ENCODE measurements at regions not wholly inside any gene's neighbourhood (a gene's known extent, or its start where the extent isn't known, plus 50 kb on each side); places are given as distances from the start of the nearest gene placed in this dataset.
"Not testable (repeated sequence)": the region's sequence is repeated elsewhere in the genome, so short reads cannot be mapped to it uniquely, and the experiment has no call there.

- DNase-seq (peak in 2 of 4 donors; percentile 17 to 28), ATAC-seq (no peak)
- Histone ChIP-seq H3K27ac (no peak overlapping the region), H3K4me3 (no peak overlapping the region), H3K9me3 (no peaks in the 10 kb centered on the region), H3K4me1 (no peaks in the 10 kb centered on the region), H3K27me3 (no peaks in the 10 kb centered on the region), H3K36me3 (no peaks in the 10 kb centered on the region)
- no peak for TF ChIP-seq CTCF (IDR thresholded peaks at IDR 0.05)
- intact Hi-C loops (cut with DNase I) = no loop called here
These were observed 1251.7 kb upstream of the RAG2 start for GRCh38 chr11:37849706-37850105.

- H3K9me3 ChIP-seq = no peaks in the 10 kb centered on the region
- ATAC-seq = no peak
- no peaks in the 10 kb centered on the region for H3K27me3 ChIP-seq
- no peak for DNase-seq
- intact Hi-C loops (cut with DNase I) = no loop called here
- no peaks in the 10 kb centered on the region for H3K4me1 ChIP-seq
- no peak for TF ChIP-seq CTCF (IDR thresholded peaks at IDR 0.05)
- H3K4me3 ChIP-seq = no peak overlapping the region
- no peak overlapping the region for H3K27ac ChIP-seq
- no peaks in the 10 kb centered on the region for H3K36me3 ChIP-seq
These were observed 1245.6 kb upstream of the RAG2 start for GRCh38 chr11:37843603-37844002.

GRCh38 chr11:37841016-37841415 is 1243.0 kb upstream of the RAG2 start:
- Histone ChIP-seq H3K9me3 (no peaks in the 10 kb centered on the region), H3K36me3 (no peaks in the 10 kb centered on the region), H3K4me1 (no peaks in the 10 kb centered on the region), H3K27ac (no peak overlapping the region), H3K4me3 (no peak overlapping the region), H3K27me3 (no peaks in the 10 kb centered on the region)
- no peak for ATAC-seq
- intact Hi-C loops (cut with DNase I) = no loop called here
- DNase-seq = no peak
- TF ChIP-seq CTCF (IDR thresholded peaks at IDR 0.05) = no peak

- intact Hi-C loops (cut with DNase I); ATAC-seq; H3K4me1 ChIP-seq; H3K27me3 ChIP-seq; H3K27ac ChIP-seq; H3K4me3 ChIP-seq; DNase-seq; H3K9me3 ChIP-seq; H3K36me3 ChIP-seq: not testable (repeated sequence)
These were observed 1242.3 kb upstream of the RAG2 start for GRCh38 chr11:37840345-37840744.

GRCh38 chr11:37830529-37830928 is 1232.5 kb upstream of the RAG2 start:
- Histone ChIP-seq H3K36me3 (no peaks in the 10 kb centered on the region), H3K27me3 (no peaks in the 10 kb centered on the region), H3K4me3 (no peak overlapping the region), H3K9me3 (no peaks in the 10 kb centered on the region), H3K27ac (no peak overlapping the region), H3K4me1 (no peaks in the 10 kb centered on the region)
- intact Hi-C loops (cut with DNase I) = no loop called here
- no peak for ATAC-seq
- no peak for DNase-seq
- TF ChIP-seq CTCF (IDR thresholded peaks at IDR 0.05) = no peak

GRCh38 chr11:37817727-37818270 is 1219.8 kb upstream of the RAG2 start:
- intact Hi-C loops (cut with DNase I) = no loop called here
- DNase-seq (peak in 1 of 4 donors; percentile 27), ATAC-seq (no peak)
- Histone ChIP-seq H3K4me3 (no peak overlapping the region), H3K4me1 (no peaks in the 10 kb centered on the region), H3K9me3 (peaks cover 0 to 10% of the 10 kb centered on the region in 2 donors), H3K36me3 (no peaks in the 10 kb centered on the region), H3K27me3 (no peaks in the 10 kb centered on the region), H3K27ac (no peak overlapping the region)
- TF ChIP-seq CTCF (IDR thresholded peaks at IDR 0.05) = no peak
